CD4-positive, alpha-beta T cell treated with Interleukin-17A for 4 hours (primary cell): ENCODE measurements at regions not wholly inside any gene's neighbourhood (a gene's known extent, or its start where the extent isn't known, plus 50 kb on each side); places are given as distances from the start of the nearest gene placed in this dataset.

Source experiments
- DNase-seq: peaks from one replicate; pipeline ENCODE4 v3.0.0-alpha.2; 2020; ENCODE audit warnings: mixed read lengths

- no peak for DNase-seq
These were observed 378.0 kb downstream of the UQCRFS1 start for GRCh38 chr19:28834996-28835395.

- no peak for DNase-seq
These were observed 381.5 kb downstream of the UQCRFS1 start for GRCh38 chr19:28831462-28831861.

GRCh38 chr19:28829762-28830161 lies 383.2 kb downstream of the UQCRFS1 start:
- no peak for DNase-seq

GRCh38 chr19:28829359-28829758 lies 383.6 kb downstream of the UQCRFS1 start:
- no peak for DNase-seq

GRCh38 chr19:28828276-28828870 lies 384.6 kb downstream of the UQCRFS1 start:
- DNase-seq: no peak

- DNase-seq: no peak
These were observed 385.6 kb downstream of the UQCRFS1 start for GRCh38 chr19:28827382-28827781.

GRCh38 chr19:28823338-28823961 lies 389.5 kb downstream of the UQCRFS1 start:
- DNase-seq: no peak

GRCh38 chr19:28820289-28820688 lies 392.7 kb downstream of the UQCRFS1 start:
- no peak for DNase-seq

- no peak for DNase-seq
These were observed 397.7 kb downstream of the UQCRFS1 start for GRCh38 chr19:28815257-28815656.

GRCh38 chr19:28794301-28794700 lies 418.6 kb downstream of the UQCRFS1 start:
- no peak for DNase-seq

- DNase-seq: no peak
These were observed 419.4 kb downstream of the UQCRFS1 start for GRCh38 chr19:28793391-28794168.

- no peak for DNase-seq
These were observed 427.0 kb downstream of the UQCRFS1 start for GRCh38 chr19:28785971-28786370.

GRCh38 chr19:28764066-28764465 lies 448.9 kb downstream of the UQCRFS1 start:
- DNase-seq: no peak

- no peak for DNase-seq
These were observed 466.5 kb downstream of the UQCRFS1 start for GRCh38 chr19:28746478-28746877.

GRCh38 chr19:28744943-28745342 lies 468.0 kb downstream of the UQCRFS1 start:
- no peak for DNase-seq

GRCh38 chr19:28744014-28744413 lies 468.9 kb downstream of the UQCRFS1 start:
- DNase-seq: no peak

GRCh38 chr19:28737021-28737895 lies 475.7 kb downstream of the UQCRFS1 start:
- no peak for DNase-seq

- DNase-seq: no peak
These were observed 476.4 kb downstream of the UQCRFS1 start for GRCh38 chr19:28736528-28736927.

- no peak for DNase-seq
These were observed 481.4 kb downstream of the UQCRFS1 start for GRCh38 chr19:28731577-28731976.

- no peak for DNase-seq
These were observed 482.0 kb downstream of the UQCRFS1 start for GRCh38 chr19:28730791-28731512.

GRCh38 chr19:28727480-28728159 lies 485.3 kb downstream of the UQCRFS1 start:
- DNase-seq: peak; percentile 13
